Transverse colon (tissue), 4 donors: ENCODE measurements at regions not wholly inside any gene's neighbourhood (a gene's known extent, or its start where the extent isn't known, plus 50 kb on each side); places are given as distances from the start of the nearest gene placed in this dataset.

Source experiments
- DNase-seq: peaks from one replicate; pipeline ENCODE4 v3.0.0-alpha.2; 2019
- H3K27ac ChIP-seq, 4 donors: fragments of 200-600 bp; sonication (generic); 2 replicates each; pipeline ENCODE4 v1.5.1; 2016 to 2018; ENCODE audit warnings: inconsistent platforms in 4 of 4
- H3K27me3 ChIP-seq: fragments of 200-600 bp; sonication (generic); 2 replicates; pipeline ENCODE4 v1.5.1; 2017; ENCODE audit warnings: inconsistent platforms
- H3K36me3 ChIP-seq, 4 donors: fragments of 200-600 bp; sonication (generic); 2 replicates each; pipeline ENCODE4 v1.5.1; 2017 to 2019; ENCODE audit warnings: inconsistent platforms in 4 of 4
- H3K4me1 ChIP-seq, 4 donors: fragments of 200-600 bp; sonication (generic); 2 replicates each; pipeline ENCODE4 v1.5.1; 2017 to 2020; ENCODE audit warnings: inconsistent platforms in 4 of 4
- H3K4me3 ChIP-seq, 4 donors: fragments of 200-600 bp; sonication (generic); 1 replicate in 1 of 4; 2 replicates in 3 of 4; pipeline versions ENCODE4 v1.5.1 to v1.6.1; 2017 to 2019; ENCODE audit warnings: inconsistent platforms in 4 of 4
- H3K9me3 ChIP-seq, 2 donors: fragments of 200-600 bp; sonication (generic); 2 replicates each; pipeline ENCODE4 v1.5.1; 2017 to 2019; ENCODE audit warnings: inconsistent platforms in 2 of 2
- EP300 ChIP-seq: sonication (generic); formaldehyde crosslinking; IDR thresholded peaks from one replicate; pipeline ENCODE4 v1.6.1; 2017; ENCODE audit warnings: antibody characterized with exemption, low read depth
- POLR2A ChIP-seq: fragments of 450-650 bp; IDR thresholded peaks from one replicate; pipeline ENCODE4 v1.6.1; 2016; ENCODE audit warnings: antibody characterized with exemption, mild to moderate bottlenecking, moderate library complexity
- POLR2AphosphoS5 ChIP-seq, 3 donors: sonication (generic); formaldehyde crosslinking; IDR thresholded peaks; one replicate each; pipeline ENCODE4 v1.6.1; 2016; ENCODE audit warnings: antibody characterized with exemption in 3 of 3
- WGBS, 2 donors: methylation state at CpG; one replicate each; pipeline ENCODE4 v1.1.5; 2018; ENCODE audit warnings: low coverage in 1 of 2; 5-methylcytosine and 5-hydroxymethylcytosine counted together
- in situ Hi-C, 4 donors: fragments of 200-750 bp; cut with MboI; loops; one replicate each; pipeline versions ENCODE4 v1.15.0 to v1.15.1; 2017; ENCODE audit warnings: low sequenced_read_pairs in 3 of 4, low pct_ligation_motif_present in 1 of 4, low pct_unique_long_range_greater_than_20kb in 1 of 4
- intact Hi-C: fragments of 100-400 bp; cut with DNase I; formaldehyde crosslinking; loops from one replicate; pipeline ENCODE4 v1.15.1; 2023; ENCODE audit warnings: low total_unique reads
- TF ChIP-seq, protein P1 (sequence below), 5 experiments: fragments of 200-600 bp in 3 of 5; fragments of 450-650 bp in 2 of 5; sonication (generic) in 3 of 5; IDR thresholded peaks; 1 replicate in 2 of 5; 2 replicates in 3 of 5; pipeline ENCODE4 v1.5.1; 2016 to 2017; ENCODE audit warnings: antibody characterized with exemption in 5 of 5, inconsistent platforms in 3 of 5, mild to moderate bottlenecking in 2 of 5, moderate library complexity in 1 of 5

DNA sequence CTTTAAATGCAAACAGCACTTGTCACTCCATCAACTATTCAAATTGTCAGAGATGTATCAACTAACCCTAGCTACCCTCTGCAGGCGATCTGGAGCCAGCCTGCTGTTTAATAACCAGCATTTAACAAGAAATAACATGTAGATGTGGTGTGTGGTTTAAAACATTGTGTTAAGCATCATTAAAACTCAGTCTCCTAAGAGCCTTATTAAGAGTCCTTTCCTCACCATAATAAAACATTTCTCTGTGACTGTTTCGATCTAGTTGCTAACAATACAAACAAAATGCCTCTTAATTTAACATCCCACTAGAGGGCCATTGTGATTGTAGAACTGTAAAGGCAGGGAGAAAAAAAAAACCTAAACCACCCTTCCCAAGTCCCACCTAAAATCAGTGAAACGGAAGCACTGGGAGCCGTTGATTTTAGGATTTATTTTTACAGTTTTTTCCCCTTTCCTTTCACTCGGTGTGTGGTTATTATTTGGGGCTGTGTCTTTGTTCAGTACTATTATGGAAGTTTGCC, 708.6 kb downstream of the C4orf33 start:
- no peak for TF ChIP-seq POLR2AphosphoS5 (IDR thresholded peaks at IDR 0.05)
- no peak for TF ChIP-seq POLR2A
- TF ChIP-seq, protein P1, sequence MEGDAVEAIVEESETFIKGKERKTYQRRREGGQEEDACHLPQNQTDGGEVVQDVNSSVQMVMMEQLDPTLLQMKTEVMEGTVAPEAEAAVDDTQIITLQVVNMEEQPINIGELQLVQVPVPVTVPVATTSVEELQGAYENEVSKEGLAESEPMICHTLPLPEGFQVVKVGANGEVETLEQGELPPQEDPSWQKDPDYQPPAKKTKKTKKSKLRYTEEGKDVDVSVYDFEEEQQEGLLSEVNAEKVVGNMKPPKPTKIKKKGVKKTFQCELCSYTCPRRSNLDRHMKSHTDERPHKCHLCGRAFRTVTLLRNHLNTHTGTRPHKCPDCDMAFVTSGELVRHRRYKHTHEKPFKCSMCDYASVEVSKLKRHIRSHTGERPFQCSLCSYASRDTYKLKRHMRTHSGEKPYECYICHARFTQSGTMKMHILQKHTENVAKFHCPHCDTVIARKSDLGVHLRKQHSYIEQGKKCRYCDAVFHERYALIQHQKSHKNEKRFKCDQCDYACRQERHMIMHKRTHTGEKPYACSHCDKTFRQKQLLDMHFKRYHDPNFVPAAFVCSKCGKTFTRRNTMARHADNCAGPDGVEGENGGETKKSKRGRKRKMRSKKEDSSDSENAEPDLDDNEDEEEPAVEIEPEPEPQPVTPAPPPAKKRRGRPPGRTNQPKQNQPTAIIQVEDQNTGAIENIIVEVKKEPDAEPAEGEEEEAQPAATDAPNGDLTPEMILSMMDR (IDR thresholded peaks at IDR 0.05) = no peak
- TF ChIP-seq EP300 = no peak
- Histone ChIP-seq H3K4me1 (no peaks in the 10 kb centered on the region), H3K9me3 (no peaks in the 10 kb centered on the region), H3K27ac (no peak overlapping the region), H3K4me3 (no peak overlapping the region), H3K36me3 (no peaks in the 10 kb centered on the region), H3K27me3 (no peaks in the 10 kb centered on the region)
- no peak for DNase-seq
- intact Hi-C loops = no loop called here
- in situ Hi-C loops = no loop called here
- WGBS, 2 donors = 58 to 74% methylated on average over 5 of the region's 5 CpGs

DNA sequence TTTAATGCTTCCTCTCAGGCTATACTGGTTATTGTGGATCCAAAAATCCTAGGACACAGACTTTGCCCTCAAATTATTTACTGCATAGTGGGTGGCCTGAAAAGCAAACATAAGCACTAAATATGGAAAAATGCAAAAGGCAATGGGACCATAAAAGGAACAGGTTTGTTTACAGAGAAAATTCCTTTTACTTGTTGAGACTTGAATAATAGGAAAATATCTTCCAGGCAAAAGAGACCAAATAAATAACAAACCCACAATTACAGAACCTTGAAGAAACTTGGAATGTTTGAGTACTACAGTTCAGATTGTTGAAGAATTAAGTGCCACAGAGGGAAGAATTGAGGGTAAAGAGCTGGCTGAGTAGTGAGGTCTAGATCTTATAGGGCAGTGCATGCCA, 711.0 kb downstream of the C4orf33 start:
- intact Hi-C loops = no loop called here
- in situ Hi-C loops = no loop called here
- Histone ChIP-seq H3K9me3 (no peaks in the 10 kb centered on the region), H3K4me3 (no peak overlapping the region), H3K27ac (no peak overlapping the region), H3K4me1 (no peaks in the 10 kb centered on the region), H3K27me3 (no peaks in the 10 kb centered on the region), H3K36me3 (no peaks in the 10 kb centered on the region)
- no peak for DNase-seq
- TF ChIP-seq EP300 (no peak), POLR2A (no peak), POLR2AphosphoS5 (IDR thresholded peaks at IDR 0.05) (no peak)
- TF ChIP-seq, protein P1 (IDR thresholded peaks at IDR 0.05) = no peak

DNA sequence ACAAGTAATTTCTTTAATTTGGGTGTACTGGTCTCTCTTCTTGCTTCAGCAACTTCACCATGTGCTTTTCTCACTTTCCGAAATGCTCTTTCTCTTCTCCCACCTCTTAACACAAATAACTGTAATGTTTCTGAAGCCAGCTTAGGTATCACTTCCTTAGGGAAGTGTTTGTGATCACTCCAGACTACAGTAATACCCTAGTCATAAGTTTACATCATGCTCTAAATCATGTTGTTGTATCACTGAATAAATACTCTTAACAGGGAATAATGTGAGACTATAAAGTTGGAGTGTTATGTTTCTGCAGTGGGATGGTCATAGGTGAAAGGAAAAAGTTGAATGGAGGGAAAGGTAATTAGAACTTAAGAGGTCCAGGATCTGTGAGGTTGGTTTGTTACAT, 712.3 kb downstream of the C4orf33 start:
- H3K36me3 ChIP-seq = no peaks in the 10 kb centered on the region
- no peak for DNase-seq
- H3K27ac ChIP-seq = no peak overlapping the region
- TF ChIP-seq, protein P1 (IDR thresholded peaks at IDR 0.05) = no peak
- TF ChIP-seq EP300 (no peak), POLR2AphosphoS5 (IDR thresholded peaks at IDR 0.05) (no peak), POLR2A (no peak)
- intact Hi-C loops = no loop called here
- H3K4me1 ChIP-seq = no peaks in the 10 kb centered on the region
- H3K27me3 ChIP-seq = no peaks in the 10 kb centered on the region
- 64 to 78% methylated on average over 1 of the region's 1 CpG for WGBS, 2 donors
- no peak overlapping the region for H3K4me3 ChIP-seq
- H3K9me3 ChIP-seq = no peaks in the 10 kb centered on the region
- in situ Hi-C loops = no loop called here

DNA sequence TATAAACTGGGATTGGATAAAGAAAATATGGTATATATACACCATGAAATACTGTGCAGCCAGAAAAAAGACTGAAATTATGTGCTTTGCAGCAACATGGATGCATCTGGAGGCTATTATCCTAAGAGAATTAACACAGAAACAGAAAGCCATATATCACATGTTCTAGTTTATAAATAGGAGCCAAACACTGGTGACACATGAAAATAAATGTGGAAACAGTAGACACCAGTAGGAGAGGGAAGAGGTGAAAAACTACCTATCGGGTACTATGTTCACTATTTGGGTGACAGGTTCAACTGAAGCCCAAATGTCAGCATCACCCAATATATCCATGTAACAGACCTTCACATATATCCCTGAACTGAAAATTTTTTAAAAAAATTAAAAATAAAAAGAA, 725.1 kb downstream of the C4orf33 start:
- WGBS, 2 donors = 94 to 100% methylated on average over 1 of the region's 1 CpG
- TF ChIP-seq EP300 (no peak), POLR2A (no peak), POLR2AphosphoS5 (IDR thresholded peaks at IDR 0.05) (no peak)
- TF ChIP-seq, protein P1 (IDR thresholded peaks at IDR 0.05) = no peak
- Histone ChIP-seq H3K9me3 (no peaks in the 10 kb centered on the region), H3K27me3 (no peaks in the 10 kb centered on the region), H3K36me3 (no peaks in the 10 kb centered on the region), H3K27ac (no peak overlapping the region), H3K4me3 (no peak overlapping the region), H3K4me1 (no peaks in the 10 kb centered on the region)
- DNase-seq = no peak
- in situ Hi-C loops (no loop called here), intact Hi-C loops (no loop called here)
